ENCODE measurements at regions not wholly inside any gene's neighbourhood (a gene's known extent, or its start where the extent isn't known, plus 50 kb on each side); places are given as distances from the start of the nearest gene placed in this dataset.

- TF ChIP-seq CTCF (conservative IDR thresholded peaks at IDR 0.05; ENCODE audit: low read depth, low read length) (no peak), EZH2 (IDR thresholded peaks at IDR 0.05; ENCODE audit: borderline replicate concordance, low read depth, low read length, poor library complexity, severe bottlenecking) (no peak)
Observed at GRCh38 chr3:96202181-96202580, 612.2 kb upstream of the EPHA6 start.
